ENCODE measurements at regions not wholly inside any gene's neighbourhood (a gene's known extent, or its start where the extent isn't known, plus 50 kb on each side); places are given as distances from the start of the nearest gene placed in this dataset.

DNA sequence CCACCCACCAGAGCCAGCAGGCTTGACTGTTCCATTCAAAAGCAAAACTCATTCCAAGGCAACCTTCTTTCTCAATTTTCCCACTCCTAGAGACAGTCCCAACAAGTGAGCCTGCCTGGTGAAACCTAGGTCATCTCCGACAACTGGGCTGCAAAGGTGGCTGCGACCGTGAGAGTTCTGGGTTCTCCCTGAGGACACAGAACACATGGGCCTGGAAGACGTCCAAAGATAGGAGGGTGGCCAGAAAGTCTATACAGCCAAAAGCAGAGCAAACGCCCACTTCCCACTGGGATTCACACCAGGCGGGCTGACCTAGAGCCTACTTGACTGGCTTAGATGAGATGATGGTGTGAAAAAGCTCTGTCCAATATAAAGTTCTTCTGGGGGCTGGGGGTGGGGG lies 90.2 kb upstream of the GRIK3 start:
- TF ChIP-seq POLR2A (IDR thresholded peaks at IDR 0.05) = no peak
- TF ChIP-seq, protein P1, sequence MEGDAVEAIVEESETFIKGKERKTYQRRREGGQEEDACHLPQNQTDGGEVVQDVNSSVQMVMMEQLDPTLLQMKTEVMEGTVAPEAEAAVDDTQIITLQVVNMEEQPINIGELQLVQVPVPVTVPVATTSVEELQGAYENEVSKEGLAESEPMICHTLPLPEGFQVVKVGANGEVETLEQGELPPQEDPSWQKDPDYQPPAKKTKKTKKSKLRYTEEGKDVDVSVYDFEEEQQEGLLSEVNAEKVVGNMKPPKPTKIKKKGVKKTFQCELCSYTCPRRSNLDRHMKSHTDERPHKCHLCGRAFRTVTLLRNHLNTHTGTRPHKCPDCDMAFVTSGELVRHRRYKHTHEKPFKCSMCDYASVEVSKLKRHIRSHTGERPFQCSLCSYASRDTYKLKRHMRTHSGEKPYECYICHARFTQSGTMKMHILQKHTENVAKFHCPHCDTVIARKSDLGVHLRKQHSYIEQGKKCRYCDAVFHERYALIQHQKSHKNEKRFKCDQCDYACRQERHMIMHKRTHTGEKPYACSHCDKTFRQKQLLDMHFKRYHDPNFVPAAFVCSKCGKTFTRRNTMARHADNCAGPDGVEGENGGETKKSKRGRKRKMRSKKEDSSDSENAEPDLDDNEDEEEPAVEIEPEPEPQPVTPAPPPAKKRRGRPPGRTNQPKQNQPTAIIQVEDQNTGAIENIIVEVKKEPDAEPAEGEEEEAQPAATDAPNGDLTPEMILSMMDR (IDR thresholded peaks at IDR 0.05) = no peak

All from body of pancreas (tissue), 4 donors.